Thyroid gland (tissue), 4 donors: ENCODE measurements at regions not wholly inside any gene's neighbourhood (a gene's known extent, or its start where the extent isn't known, plus 50 kb on each side); places are given as distances from the start of the nearest gene placed in this dataset.

Source experiments
- DNase-seq, 2 donors: peaks; one replicate each; pipeline ENCODE4 v3.0.0-alpha.2; 2019
- H3K27ac ChIP-seq, 3 donors: fragments of 200-600 bp; sonication (generic); 1 replicate in 2 of 3; 2 replicates in 1 of 3; pipeline ENCODE4 v1.5.1; 2016 to 2019; ENCODE audit warnings: mild to moderate bottlenecking in 1 of 3, moderate library complexity in 1 of 3
- H3K27me3 ChIP-seq: fragments of 200-600 bp; sonication (generic); one replicate; pipeline ENCODE4 v1.5.1; 2019
- H3K36me3 ChIP-seq, 2 donors: fragments of 200-600 bp; sonication (generic); one replicate each; pipeline ENCODE4 v1.5.1; 2016 to 2019
- H3K4me1 ChIP-seq, 2 donors: fragments of 200-600 bp; sonication (generic); one replicate each; pipeline ENCODE4 v1.5.1; 2017 to 2019
- H3K4me3 ChIP-seq, 3 donors: fragments of 200-600 bp; sonication (generic); replicated peaks in 1 of 3; 1 replicate in 2 of 3; 2 replicates in 1 of 3; pipeline ENCODE4 v1.5.1; 2016; ENCODE audit warnings: mild to moderate bottlenecking in 1 of 3
- H3K9me3 ChIP-seq: fragments of 200-600 bp; sonication (generic); one replicate; pipeline ENCODE4 v1.5.1; 2017
- CTCF ChIP-seq, 6 experiments: fragments of 200-600 bp in 3 of 6; fragments of 450-650 bp in 3 of 6; sonication (generic) in 3 of 6; IDR thresholded peaks; one replicate each; pipeline ENCODE4 v1.5.1; 2016 to 2019; ENCODE audit warnings: antibody characterized with exemption in 6 of 6, mild to moderate bottlenecking in 2 of 6, inconsistent platforms in 1 of 6, moderate library complexity in 1 of 6
- POLR2A ChIP-seq, 2 donors: fragments of 450-650 bp; IDR thresholded peaks; one replicate each; pipeline ENCODE4 v1.6.1; 2017; ENCODE audit warnings: antibody characterized with exemption in 2 of 2, mild to moderate bottlenecking in 2 of 2, moderate library complexity in 1 of 2
- WGBS, 2 donors: methylation state at CpG; one replicate each; pipeline ENCODE4 v1.1.5; 2017; 5-methylcytosine and 5-hydroxymethylcytosine counted together
- intact Hi-C: fragments of 100-400 bp; cut with DNase I; formaldehyde crosslinking; loops from one replicate; pipeline ENCODE4 v1.15.1; 2023

GRCh38 chr2:64910972-64911433 is 78.2 kb upstream of the SLC1A4 start:
- Histone ChIP-seq H3K4me3 (no peak overlapping the region), H3K9me3 (no peaks in the 10 kb centered on the region), H3K27ac (no peak overlapping the region), H3K4me1 (no peaks in the 10 kb centered on the region), H3K27me3 (no peaks in the 10 kb centered on the region), H3K36me3 (no peaks in the 10 kb centered on the region)
- intact Hi-C loops, result no loop called here
- WGBS, 2 donors, result 31 to 43% methylated on average over 1 of the region's 1 CpG
- no peak for TF ChIP-seq CTCF (IDR thresholded peaks at IDR 0.05)
- TF ChIP-seq POLR2A (IDR thresholded peaks at IDR 0.05), result no peak
- no peak for DNase-seq

- Histone ChIP-seq H3K9me3 (no peaks in the 10 kb centered on the region), H3K36me3 (no peaks in the 10 kb centered on the region), H3K27ac (no peak overlapping the region), H3K4me1 (no peaks in the 10 kb centered on the region), H3K27me3 (no peaks in the 10 kb centered on the region), H3K4me3 (no peak overlapping the region)
- WGBS, 2 donors, result 61 to 68% methylated on average over 5 of the region's 5 CpGs
- TF ChIP-seq CTCF (IDR thresholded peaks at IDR 0.05) (no peak), POLR2A (IDR thresholded peaks at IDR 0.05) (no peak)
- intact Hi-C loops, result no loop called here
- DNase-seq, result no peak
Observed at GRCh38 chr2:64913357-64913869, 75.8 kb upstream of the SLC1A4 start.

- Histone ChIP-seq H3K4me3 (no peak overlapping the region), H3K4me1 (no peaks in the 10 kb centered on the region), H3K27ac (no peak overlapping the region), H3K36me3 (no peaks in the 10 kb centered on the region), H3K27me3 (no peaks in the 10 kb centered on the region), H3K9me3 (no peaks in the 10 kb centered on the region)
- DNase-seq, result no peak
- intact Hi-C loops, result no loop called here
- TF ChIP-seq CTCF (IDR thresholded peaks at IDR 0.05) (no peak), POLR2A (IDR thresholded peaks at IDR 0.05) (no peak)
- 58 to 63% methylated on average over 9 of the region's 9 CpGs for WGBS, 2 donors
Observed at GRCh38 chr2:64914247-64914646, 75.0 kb upstream of the SLC1A4 start.

- 71 to 73% methylated on average over 7 of the region's 7 CpGs for WGBS, 2 donors
- no peak overlapping the region for H3K27ac ChIP-seq
- TF ChIP-seq CTCF (IDR thresholded peaks at IDR 0.05), result no peak
- no peak for TF ChIP-seq POLR2A (IDR thresholded peaks at IDR 0.05)
- H3K4me1 ChIP-seq, result no peaks in the 10 kb centered on the region
- DNase-seq, result no peak
- no peaks in the 10 kb centered on the region for H3K27me3 ChIP-seq
- H3K4me3 ChIP-seq, result no peak overlapping the region
- no peaks in the 10 kb centered on the region for H3K9me3 ChIP-seq
- H3K36me3 ChIP-seq, result no peaks in the 10 kb centered on the region
- intact Hi-C loops, result loop anchor here (5.0 kb wide), 1 partner anchor 657 kb away; no protein-coding TSS in a partner anchor
Observed at GRCh38 chr2:64914735-64915509, 74.3 kb upstream of the SLC1A4 start.

- Histone ChIP-seq H3K4me1 (no peaks in the 10 kb centered on the region), H3K4me3 (no peak overlapping the region), H3K27me3 (no peaks in the 10 kb centered on the region), H3K27ac (no peak overlapping the region), H3K9me3 (no peaks in the 10 kb centered on the region), H3K36me3 (no peaks in the 10 kb centered on the region)
- no peak for DNase-seq
- TF ChIP-seq CTCF (IDR thresholded peaks at IDR 0.05), result no peak
- TF ChIP-seq POLR2A (IDR thresholded peaks at IDR 0.05), result no peak
- 52 to 60% methylated on average over 3 of the region's 3 CpGs for WGBS, 2 donors
- intact Hi-C loops, result loop anchor here (5.0 kb wide), 1 partner anchor 657 kb away; no protein-coding TSS in a partner anchor
Observed at GRCh38 chr2:64915510-64915900, 73.7 kb upstream of the SLC1A4 start.
